ENCODE measurements at regions not wholly inside any gene's neighbourhood (a gene's known extent, or its start where the extent isn't known, plus 50 kb on each side); places are given as distances from the start of the nearest gene placed in this dataset.

GRCh38 chr5:134465816-134466240 lies 54.1 kb upstream of the CDKN2AIPNL start:
- peak; percentile 96 for DNase-seq (ENCODE audit: low spot score)
- Histone ChIP-seq H3K36me3 (replicated peaks; ENCODE audit: insufficient read depth, low read depth) (no peaks in the 10 kb centered on the region), H3K27ac (peak overlapping the region; percentile 96), H3K4me3 (peak overlapping the region; percentile 25), H3K9me2 (replicated peaks; ENCODE audit: insufficient read depth) (no peaks in the 10 kb centered on the region), H3K27me3 (no peaks in the 10 kb centered on the region), H3K9me3 (ENCODE audit: low read depth) (no peaks in the 10 kb centered on the region), H3K4me2 (peak overlapping the region; percentile 83), H2AFZ (peak overlapping the region; percentile 38), H3K4me1 (ENCODE audit: insufficient read depth) (peaks cover 25% of the 10 kb centered on the region), H3K79me2 (no peaks in the 10 kb centered on the region), H4K20me1 (ENCODE audit: insufficient read depth, poor library complexity, severe bottlenecking) (no peaks in the 10 kb centered on the region)
- 2% methylated on average over 31 of the region's 31 CpGs for WGBS (ENCODE audit: low lambda C conversion rate, missing lambda C conversion rate)
- TF ChIP-seq EZH2 (IDR thresholded peaks at IDR 0.05; ENCODE audit: borderline replicate concordance): no peak
- no peak for TF ChIP-seq EZH2phosphoT487 (IDR thresholded peaks at IDR 0.05; ENCODE audit: low read depth, severe bottlenecking, unreplicated experiment)
- TF ChIP-seq CTCF (IDR thresholded peaks at IDR 0.05; ENCODE audit: poor library complexity): no peak

- peak; percentile 7 for DNase-seq (ENCODE audit: low spot score)
- Histone ChIP-seq H4K20me1 (ENCODE audit: insufficient read depth, poor library complexity, severe bottlenecking) (no peaks in the 10 kb centered on the region), H3K79me2 (no peaks in the 10 kb centered on the region), H3K4me2 (peak overlapping the region; percentile 83), H3K27me3 (no peaks in the 10 kb centered on the region), H3K36me3 (replicated peaks; ENCODE audit: insufficient read depth, low read depth) (no peaks in the 10 kb centered on the region), H3K9me3 (ENCODE audit: low read depth) (no peaks in the 10 kb centered on the region), H3K9me2 (replicated peaks; ENCODE audit: insufficient read depth) (no peaks in the 10 kb centered on the region), H3K4me1 (ENCODE audit: insufficient read depth) (peaks cover 25% of the 10 kb centered on the region), H3K4me3 (no peak overlapping the region), H2AFZ (no peak overlapping the region), H3K27ac (peak overlapping the region; percentile 96)
- WGBS (ENCODE audit: low lambda C conversion rate, missing lambda C conversion rate): 63% methylated on average over 10 of the region's 10 CpGs
- TF ChIP-seq CTCF (IDR thresholded peaks at IDR 0.05; ENCODE audit: poor library complexity) (no peak), EZH2phosphoT487 (IDR thresholded peaks at IDR 0.05; ENCODE audit: low read depth, severe bottlenecking, unreplicated experiment) (no peak), EZH2 (IDR thresholded peaks at IDR 0.05; ENCODE audit: borderline replicate concordance) (no peak)
Measured at GRCh38 chr5:134464988-134465815, 53.5 kb upstream of the CDKN2AIPNL start.

- H3K4me3 ChIP-seq: no peak overlapping the region
Measured at GRCh38 chr5:134463991-134464760, 52.5 kb upstream of the CDKN2AIPNL start.

More at GRCh38 chr5:134463991-134464760, 52.5 kb upstream of the CDKN2AIPNL start:
- Histone ChIP-seq H3K27me3 (no peaks in the 10 kb centered on the region), H3K9me3 (ENCODE audit: low read depth) (no peaks in the 10 kb centered on the region), H3K36me3 (replicated peaks; ENCODE audit: insufficient read depth, low read depth) (no peaks in the 10 kb centered on the region), H3K27ac (no peak overlapping the region), H3K4me2 (no peak overlapping the region), H3K9me2 (replicated peaks; ENCODE audit: insufficient read depth) (no peaks in the 10 kb centered on the region), H4K20me1 (ENCODE audit: insufficient read depth, poor library complexity, severe bottlenecking) (no peaks in the 10 kb centered on the region), H3K79me2 (no peaks in the 10 kb centered on the region), H2AFZ (no peak overlapping the region), H3K4me1 (ENCODE audit: insufficient read depth) (peaks cover 25% of the 10 kb centered on the region)
- 90% methylated on average over 10 of the region's 10 CpGs for WGBS (ENCODE audit: low lambda C conversion rate, missing lambda C conversion rate)
- TF ChIP-seq EZH2 (IDR thresholded peaks at IDR 0.05; ENCODE audit: borderline replicate concordance) (no peak), EZH2phosphoT487 (IDR thresholded peaks at IDR 0.05; ENCODE audit: low read depth, severe bottlenecking, unreplicated experiment) (no peak), CTCF (IDR thresholded peaks at IDR 0.05; ENCODE audit: poor library complexity) (no peak)
- peak; percentile 4 for DNase-seq (ENCODE audit: low spot score)

Data from hepatocyte (in vitro differentiated cells).